ENCODE measurements at regions not wholly inside any gene's neighbourhood (a gene's known extent, or its start where the extent isn't known, plus 50 kb on each side); places are given as distances from the start of the nearest gene placed in this dataset.

DNA sequence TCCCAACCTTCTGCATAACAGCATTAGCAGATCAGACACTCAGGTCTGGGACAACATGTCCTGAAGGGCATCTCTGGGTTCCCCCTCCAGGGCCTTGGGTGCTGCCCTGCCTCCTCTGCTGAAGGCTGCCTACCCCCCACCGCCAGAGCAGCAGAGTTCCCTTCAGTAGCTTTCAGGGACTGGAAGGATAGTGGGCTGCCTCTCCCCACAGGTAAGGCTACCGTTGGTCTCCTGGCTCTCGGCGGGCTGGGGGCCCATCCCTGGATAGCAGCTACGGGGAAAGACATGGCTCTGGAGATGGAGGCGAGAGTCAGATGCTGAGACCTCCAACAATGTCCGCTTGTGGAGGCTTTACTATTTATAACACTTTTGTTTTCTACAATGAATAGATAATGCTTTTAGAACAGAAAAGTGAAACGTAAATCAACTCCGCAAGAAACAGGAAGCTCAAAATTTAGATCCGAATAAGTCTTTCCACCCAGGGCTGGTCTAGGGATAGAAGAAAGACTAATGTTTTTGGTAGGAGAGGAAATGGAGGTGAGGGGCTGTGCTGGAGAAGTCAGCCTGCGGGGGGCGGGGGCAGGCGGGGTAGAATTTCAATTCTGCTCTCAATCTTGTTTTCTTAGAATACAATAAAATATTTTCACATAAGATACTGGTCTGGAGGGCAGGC is 58.4 kb downstream of the ARL4C start:
- DNase-seq (ENCODE audit: low read depth in 2 of 3, low spot score in 2 of 3): no peak

DNA sequence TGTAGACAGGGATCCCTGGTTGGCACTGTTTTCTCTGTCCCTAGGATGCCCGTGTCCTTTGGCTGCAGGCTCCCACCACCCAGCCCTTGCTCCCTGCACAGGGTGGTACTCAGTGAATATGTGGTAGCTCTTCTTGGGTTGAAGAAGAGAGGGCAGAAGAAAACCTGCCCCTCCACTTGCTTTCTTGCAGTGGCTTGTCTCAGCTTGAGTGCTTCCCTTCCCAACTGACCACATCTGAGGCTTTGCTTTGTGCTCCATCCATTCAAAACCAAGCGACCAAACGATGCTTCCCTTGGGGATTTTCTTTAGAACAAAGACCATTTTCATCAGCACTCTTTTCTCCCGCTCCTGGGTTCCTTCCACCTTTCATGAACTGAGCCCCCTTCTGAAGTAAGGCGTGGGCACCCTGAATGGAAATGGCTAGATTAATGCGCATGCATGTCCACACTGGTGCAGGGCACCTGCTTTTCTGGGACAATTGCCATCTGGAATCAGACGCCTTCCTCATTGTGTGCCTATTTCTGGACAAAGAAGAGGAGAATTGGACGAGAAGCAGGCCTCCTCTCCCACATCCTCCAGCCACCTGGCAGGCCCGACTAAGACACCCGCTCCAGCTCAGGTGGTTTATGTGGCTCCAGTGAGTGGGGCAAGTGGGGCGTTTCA is 59.1 kb downstream of the ARL4C start:
- no peak for DNase-seq (ENCODE audit: low read depth in 2 of 3, low spot score in 2 of 3)

DNA sequence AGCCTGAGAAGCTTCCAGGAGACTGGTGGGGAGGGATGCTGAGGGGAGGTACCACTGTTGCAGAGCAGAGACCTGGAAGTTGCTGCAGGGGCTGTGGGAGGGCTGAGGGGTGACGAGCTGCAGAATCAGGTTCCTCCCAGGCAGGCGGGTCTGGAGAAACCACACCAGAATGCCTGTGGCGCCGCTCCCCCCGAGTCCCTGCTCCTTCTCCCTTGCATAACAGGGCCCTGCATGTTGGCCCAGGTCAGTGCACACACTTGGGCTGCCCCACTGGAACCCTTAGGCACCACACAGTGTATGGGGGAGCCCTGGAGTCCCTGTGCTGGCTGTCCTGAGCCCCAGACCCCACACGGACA is 60.4 kb downstream of the ARL4C start:
- no peak for DNase-seq (ENCODE audit: low read depth in 2 of 3, low spot score in 2 of 3)

DNA sequence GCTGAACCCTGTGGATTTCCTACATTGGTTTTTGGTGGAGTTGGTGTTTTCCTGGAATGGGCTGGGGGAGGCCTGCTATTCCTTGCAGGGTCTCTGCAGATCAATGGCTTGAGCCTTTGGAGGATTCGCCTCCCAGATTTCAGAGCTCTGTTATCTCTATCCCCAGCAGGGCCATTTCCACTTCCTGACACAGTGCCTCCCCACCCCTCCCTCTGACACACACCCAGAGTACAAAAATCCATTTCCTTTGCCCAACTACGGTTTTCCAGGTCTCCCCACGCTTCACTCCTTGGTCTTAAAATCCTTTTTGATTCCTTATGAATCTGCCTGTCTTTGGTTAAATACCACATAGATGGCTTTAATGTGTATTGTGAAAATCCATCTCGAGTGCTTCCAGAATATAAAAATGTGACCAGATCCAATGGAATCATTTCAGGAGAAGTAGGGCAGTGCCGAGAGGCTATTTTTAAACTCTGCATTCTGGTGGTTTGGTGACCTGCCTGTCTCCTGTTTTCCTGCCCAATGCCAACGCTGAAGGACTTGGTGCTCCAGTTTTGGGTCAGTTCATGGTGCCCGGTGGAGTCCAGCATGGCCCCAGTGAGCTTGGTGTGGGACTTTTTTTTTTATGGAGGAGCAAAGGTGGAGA is 60.9 kb downstream of the ARL4C start:
- DNase-seq (ENCODE audit: low read depth in 2 of 3, low spot score in 2 of 3): no peak

DNA sequence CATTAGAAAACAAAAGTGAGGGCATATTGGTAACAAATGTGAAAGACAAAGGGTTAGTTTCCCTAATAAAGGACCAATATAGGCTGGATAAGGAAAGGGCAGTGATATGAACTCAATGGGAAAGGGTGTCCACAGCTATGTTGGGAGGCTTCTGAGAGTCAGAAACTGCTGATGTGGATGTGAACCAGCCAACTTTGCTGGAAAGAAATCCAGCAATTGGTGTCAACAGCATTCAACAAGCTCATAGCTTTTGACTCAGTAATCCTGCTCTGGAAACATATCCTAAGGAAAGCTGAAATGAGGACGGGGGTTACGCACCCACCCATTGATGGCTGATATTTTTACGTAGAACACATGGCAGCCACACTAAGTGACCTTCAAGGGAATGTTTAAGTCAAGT is 63.7 kb downstream of the ARL4C start:
- DNase-seq (ENCODE audit: low read depth in 2 of 3, low spot score in 2 of 3): no peak

DNA sequence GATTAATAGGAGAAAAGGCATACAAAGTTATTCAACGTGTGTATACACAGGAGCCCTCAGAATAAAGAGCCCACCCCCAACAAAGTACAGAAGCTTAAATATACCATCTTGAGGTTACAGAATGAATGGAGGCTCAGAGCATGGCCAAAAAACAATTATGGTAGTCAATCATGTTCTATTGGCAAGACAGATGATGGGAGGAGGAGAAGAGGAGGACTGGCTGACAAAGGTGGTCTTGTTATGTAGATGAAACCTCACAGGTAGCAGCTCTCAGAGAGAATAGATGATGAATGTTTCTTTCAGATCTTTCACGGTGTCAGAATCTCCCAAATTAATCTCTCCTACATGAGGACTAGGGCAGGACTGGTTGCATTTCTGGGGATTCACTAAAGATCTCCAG is 66.0 kb downstream of the ARL4C start:
- DNase-seq (ENCODE audit: low read depth in 2 of 3, low spot score in 2 of 3): no peak

DNA sequence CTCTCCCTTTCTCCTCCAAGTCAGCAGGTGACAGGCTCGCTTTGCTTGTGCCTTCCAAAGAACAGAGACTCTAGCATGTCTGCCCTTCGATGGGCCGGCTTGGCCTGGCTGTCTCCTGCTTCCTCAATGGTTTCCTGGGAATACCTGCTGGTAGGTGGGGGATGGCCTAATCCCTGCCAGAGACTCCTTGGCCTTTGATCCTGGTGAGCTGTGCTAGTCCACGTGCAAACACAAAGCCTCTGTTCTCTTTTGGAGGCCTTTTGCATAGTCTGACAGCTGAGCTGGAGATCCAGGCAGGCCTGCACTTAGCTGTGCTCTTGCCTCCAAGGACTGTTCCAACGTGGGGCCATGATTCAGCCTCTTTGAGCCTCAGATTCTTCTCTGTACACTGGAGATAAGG is 67.6 kb downstream of the ARL4C start:
- DNase-seq (ENCODE audit: low read depth in 2 of 3, low spot score in 2 of 3): no peak

DNA sequence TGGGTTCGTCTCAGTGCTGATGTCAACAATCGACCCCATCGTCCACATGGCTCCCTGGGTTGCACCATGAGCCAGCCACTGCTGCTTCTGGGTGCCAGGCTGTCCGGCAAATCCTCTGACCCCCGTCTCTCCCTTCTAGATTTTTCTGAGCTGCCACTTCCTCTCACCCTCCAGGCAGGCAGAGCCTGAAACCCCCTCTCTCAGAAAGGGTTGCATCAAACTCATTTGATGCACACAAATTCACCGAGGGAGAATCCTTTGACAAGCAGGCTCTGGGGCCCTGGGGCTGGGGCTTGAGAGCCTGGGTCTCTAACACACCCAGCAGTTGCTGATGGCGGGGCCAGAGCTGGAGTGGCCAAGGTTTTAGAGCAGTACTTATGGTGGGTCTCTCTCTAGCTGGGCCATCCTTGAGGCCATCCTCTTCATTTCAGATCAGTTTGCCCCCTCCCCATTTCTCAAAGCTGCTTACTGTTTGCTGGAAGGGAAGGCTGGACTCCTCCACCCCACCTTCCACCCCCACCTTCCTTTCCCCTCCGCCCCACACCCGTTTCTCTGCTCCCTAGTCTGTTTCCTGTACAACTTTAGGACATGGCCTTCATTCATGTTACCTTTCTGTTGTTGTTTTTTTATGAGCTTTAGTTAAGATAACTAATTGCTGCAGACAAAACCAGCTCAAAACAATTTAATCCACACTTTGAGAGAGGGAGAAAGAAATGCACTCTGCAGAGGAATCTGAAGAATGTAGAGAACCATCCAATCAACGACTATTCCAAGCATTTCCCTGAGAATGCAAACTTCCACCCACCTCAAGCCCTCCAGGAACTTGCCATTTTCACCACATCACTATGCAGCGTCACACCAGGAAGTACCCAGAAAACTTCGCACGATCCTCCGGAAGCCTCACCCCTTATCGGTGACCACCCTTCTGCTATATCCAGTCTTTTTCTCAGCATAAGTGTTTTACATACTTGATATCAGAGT is 69.5 kb downstream of the ARL4C start:
- no peak for DNase-seq (ENCODE audit: low read depth in 2 of 3, low spot score in 2 of 3)

DNA sequence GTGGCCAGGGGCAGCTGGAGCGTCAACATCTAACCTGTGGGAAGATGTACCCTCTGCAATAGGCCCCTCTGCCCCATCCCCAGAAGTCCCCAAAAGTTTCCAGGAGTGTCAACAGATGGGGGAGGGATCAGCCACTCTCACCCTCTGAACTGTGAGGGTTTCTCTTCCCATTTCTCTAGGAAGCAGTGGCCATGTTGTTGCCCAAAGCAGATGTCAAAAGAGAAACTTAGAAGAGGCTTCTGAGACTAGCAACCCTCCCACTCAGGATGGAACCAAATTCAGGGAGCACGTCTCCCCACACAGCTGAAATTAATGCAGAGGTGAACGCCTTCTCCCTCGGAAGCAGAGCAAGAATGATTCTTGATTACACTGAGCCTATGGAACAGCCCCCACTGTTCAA is 70.3 kb downstream of the ARL4C start:
- no peak for DNase-seq (ENCODE audit: low read depth in 2 of 3, low spot score in 2 of 3)

DNA sequence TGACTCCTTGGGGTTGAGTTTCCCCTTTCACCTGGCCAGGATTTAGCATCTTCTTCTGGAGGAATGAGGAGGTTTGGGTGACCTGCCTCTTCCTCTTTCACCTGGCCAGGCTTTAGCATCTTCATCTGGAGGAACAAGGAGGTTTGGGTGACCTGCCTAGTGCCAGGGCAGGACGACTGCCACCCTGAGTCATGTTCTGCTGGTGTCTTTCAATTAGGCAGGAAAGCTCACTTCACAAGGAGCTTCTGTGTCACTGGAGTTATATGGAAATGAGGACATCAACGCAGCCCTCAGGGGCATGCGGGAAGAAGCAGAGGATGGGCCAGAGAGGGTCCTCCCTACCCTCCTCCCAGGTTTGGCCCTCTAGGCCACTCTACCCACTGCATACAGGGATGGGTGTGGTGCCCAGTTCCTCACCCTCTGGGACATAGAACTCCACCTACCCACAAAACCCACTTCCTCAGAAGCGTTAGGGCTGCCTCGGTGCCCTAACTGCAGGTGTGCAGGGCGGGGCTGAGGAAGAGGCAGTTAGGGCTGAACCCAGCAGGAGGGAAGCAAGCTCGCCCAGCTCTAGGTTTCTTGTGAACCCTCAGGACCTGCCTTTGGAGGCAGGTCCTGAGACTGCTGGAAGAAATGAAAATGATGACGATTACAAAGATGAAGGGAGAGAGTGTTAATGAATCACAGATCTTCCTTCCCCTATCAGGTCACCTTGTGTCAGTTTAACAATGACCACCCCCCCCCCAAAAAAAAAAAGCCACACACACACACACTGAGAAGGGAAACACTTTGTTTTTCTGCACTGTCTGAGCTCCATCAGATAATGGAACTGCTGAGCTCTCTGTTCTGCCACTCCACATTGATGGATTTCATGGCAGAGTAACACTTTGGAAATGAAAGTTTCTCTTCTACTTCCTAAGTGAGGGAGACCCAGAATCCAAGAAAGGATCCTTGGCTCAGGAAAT is 71.0 kb downstream of the ARL4C start:
- no peak for DNase-seq (ENCODE audit: low read depth in 2 of 3, low spot score in 2 of 3)

DNA sequence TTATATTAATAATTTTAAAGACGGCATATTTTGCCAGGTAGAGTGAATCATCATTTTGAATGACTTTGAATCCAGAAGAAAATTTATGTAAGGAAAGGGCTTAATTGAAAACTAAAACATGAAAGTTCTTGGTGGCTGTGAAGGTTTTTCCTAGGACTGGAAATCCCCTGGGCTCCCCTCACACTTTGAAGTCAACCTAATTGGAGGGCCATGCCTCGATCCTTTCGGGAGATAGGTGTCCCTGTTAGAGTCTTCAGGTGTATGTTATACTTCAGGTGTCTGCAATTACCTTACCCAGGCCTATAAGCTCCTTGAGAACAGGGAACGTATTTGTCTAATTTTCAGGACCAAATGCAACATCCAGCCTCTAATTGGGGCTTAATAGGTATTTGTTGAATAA is 73.0 kb downstream of the ARL4C start:
- no peak for DNase-seq (ENCODE audit: low read depth in 2 of 3, low spot score in 2 of 3)

DNA sequence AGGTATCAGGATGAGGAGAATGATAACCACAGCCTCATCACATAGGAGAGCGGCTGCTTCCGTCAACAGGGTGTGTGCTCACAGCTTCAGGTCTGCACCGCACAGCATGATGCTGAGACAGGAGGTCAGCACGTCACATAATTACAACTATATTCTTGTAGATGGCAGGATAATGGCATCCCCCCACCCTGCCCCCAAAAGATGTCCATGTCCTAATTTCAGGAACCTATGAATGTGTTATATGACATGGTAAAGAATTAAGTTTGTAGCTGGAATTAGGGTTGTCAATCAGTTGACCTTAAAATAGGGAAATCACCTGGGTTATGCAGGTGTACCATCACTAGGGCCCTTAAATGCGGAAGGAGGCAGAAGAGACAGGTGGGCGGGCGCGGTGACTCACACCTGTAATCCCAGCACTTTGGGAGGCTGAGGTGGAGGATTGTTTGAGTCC is 73.9 kb downstream of the ARL4C start:
- no peak for DNase-seq (ENCODE audit: low read depth in 2 of 3, low spot score in 2 of 3)

DNA sequence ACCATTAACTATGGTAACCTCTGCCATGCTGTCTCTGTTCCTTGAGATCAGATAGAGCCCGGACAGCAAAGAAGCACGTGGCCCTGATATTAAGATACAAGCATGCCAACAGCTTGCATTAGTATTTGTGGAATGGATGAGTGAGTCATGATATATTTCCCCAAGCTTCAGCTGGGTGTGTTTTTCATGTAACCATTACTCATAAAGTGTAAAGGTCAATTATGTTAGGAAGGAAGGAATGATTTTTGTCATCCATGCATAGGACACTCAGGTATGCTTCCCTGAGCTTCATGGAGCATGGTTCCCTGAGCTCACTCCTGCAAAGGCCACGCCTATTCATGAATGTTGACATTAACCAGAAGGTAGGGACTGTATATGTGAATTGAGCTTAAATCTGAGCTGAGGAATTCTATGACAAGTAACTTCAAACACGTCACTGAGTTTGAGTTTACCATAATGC is 74.6 kb downstream of the ARL4C start:
- DNase-seq (ENCODE audit: low read depth in 2 of 3, low spot score in 2 of 3): no peak

DNA sequence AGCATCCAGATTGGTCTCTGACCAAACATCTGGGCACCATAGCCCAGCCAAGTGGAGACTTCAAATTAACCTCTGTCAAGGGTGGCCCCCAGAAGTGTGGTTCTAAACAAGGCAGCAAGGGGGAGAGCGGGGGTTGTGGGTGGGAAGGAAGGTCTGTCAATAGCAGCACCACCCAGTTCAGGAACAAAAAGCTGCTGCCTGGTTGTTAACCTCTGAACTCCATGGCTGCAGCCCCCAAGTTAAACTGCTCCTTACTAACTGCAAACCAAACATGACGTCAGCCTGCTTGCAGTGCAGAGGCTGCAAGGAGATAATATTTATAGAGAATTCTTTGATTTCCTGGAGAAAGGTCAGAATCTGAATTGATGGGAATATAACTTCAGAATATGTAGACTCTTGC is 76.5 kb downstream of the ARL4C start:
- DNase-seq (ENCODE audit: low read depth in 2 of 3, low spot score in 2 of 3): no peak

DNA sequence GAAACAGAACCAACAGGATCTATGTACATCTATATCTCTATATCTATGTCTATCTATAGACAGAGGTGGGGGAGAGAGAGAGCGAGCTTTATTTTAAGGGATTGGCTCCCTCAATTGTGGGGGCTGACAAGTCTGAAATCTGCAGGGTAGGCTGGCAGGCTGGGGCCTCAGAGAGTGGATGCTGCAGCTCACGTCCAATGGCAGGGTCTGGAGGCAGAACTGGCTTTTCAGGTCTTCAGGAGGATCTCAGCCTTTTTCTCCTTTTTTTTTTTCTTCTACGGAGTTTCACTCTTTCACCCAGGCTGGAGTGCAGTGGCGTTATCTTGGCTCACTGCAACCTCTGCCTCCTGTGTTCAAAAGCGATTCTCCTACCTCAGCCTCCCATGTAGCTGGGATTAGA is 77.2 kb downstream of the ARL4C start:
- DNase-seq (ENCODE audit: low read depth in 2 of 3, low spot score in 2 of 3): no peak

DNA sequence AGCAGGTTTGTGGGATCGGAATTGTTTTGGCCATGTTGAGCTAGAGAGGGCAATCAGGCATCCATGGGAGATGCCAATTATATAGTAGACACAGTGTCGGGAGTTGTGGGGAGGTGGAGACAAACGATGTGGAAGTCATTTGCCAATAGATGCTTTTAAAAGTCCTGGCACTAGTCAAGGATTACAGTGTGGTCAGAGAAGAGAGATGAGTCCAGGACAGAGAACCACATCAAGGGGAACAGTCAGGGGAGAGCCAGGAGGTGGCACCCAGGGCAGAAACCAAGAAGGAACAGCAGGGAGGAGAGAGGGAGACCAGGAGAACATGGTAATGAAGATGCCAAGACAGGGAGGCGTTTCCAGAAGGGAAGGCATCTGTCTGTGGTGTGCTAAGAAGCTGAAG is 81.2 kb downstream of the ARL4C start:
- no peak for DNase-seq (ENCODE audit: low read depth in 2 of 3, low spot score in 2 of 3)

DNA sequence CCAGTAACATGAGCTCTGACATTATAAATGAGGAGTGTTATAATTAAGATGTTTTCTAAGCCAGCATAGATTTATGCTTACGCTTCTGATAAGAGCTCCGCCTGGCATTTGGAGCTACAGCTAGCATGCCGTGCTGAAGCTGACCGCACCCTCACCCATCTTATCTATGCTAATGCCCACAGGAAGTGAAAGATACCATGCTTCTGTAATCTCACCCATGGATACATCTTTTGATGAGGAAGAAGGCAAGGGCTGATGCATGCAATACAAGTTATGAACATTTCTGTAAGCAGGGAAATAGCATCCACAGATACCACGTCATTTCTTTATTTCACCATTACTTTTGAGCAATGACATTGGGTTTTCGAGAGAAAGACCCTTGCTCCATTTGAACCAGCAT is 82.3 kb downstream of the ARL4C start:
- DNase-seq (ENCODE audit: low read depth in 2 of 3, low spot score in 2 of 3): no peak

DNA sequence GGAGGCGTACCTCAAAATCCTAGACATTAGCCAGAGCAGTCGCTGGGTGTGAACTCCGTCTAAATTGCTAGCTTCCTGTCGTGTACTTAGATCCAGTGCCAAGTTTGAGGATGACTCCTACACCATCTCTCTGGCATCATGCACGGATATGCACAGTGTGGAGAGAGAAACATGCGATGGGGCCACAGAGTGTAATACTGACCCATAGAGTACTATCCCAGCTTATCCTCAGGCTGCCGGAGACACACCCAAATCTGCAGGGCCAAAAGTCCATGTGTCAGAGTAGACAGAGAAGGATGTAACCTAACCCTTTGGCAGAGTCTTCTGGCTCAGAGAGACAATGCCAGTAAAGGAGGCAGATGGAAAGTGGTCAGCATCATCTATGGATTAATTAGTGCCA is 84.2 kb downstream of the ARL4C start:
- no peak for DNase-seq (ENCODE audit: low read depth in 2 of 3, low spot score in 2 of 3)

DNA sequence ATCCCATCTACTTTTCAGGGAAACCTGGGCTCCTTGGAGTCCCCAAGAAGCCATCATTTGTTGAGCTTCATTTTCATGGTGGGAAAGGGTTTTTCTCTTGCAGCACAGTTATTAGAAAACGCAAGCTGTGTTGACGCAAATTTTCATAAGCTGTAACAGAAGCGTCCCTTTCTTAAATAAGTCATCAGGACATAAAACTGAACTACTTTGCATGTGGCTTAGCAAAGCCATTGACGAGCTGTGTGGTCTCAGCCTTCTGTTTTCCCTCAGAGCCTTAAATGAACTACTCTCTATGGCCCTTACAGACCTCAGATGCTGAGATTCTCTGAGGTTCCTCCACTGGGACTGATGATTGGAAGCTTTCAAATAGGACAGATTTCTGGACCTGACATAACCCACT is 85.1 kb downstream of the ARL4C start:
- no peak for DNase-seq (ENCODE audit: low read depth in 2 of 3, low spot score in 2 of 3)

DNA sequence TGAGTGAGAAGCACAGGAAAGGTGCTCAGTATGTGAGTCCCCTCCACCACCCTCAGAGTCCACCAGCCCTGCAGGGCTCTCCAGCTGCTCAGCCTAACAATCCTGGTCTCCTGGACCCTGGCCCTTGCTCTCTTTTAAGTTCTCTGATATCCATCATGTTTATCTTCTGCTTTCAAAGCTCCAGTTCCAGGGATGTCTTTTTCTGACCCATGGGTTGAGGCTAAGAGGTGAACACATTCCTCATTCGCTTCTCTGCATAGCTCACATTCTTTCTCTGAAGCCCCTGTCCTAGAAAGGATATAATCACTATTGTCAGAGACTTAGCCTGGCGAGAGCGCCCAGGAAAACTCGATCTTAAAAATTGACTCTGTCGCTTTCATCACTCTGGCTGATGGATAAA is 86.4 kb downstream of the ARL4C start:
- DNase-seq (ENCODE audit: low read depth in 2 of 3, low spot score in 2 of 3): no peak
